NB4 (cell line): ENCODE measurements at regions not wholly inside any gene's neighbourhood (a gene's known extent, or its start where the extent isn't known, plus 50 kb on each side); places are given as distances from the start of the nearest gene placed in this dataset.
"Not testable (repeated sequence)": the region's sequence is repeated elsewhere in the genome, so short reads cannot be mapped to it uniquely, and the experiment has no call there.

Source experiments
- DNase-seq: peaks from one replicate; pipeline ENCODE4 v3.0.0; 2010; ENCODE audit warnings: low read depth
- H3K4me3 ChIP-seq: one replicate; pipeline ENCODE4 v1.5.1; 2011; ENCODE audit warnings: mild to moderate bottlenecking, low read depth, low read length, moderate library complexity
- CTCF ChIP-seq: IDR thresholded peaks from one replicate; pipeline ENCODE4 v1.5.1; 2012; ENCODE audit warnings: low read depth, low read length
- MAX ChIP-seq: IDR thresholded peaks from 2 replicates; pipeline ENCODE4 v1.6.1; 2011; ENCODE audit warnings: low read depth, low read length
- MYC ChIP-seq: IDR thresholded peaks from 2 replicates; pipeline ENCODE4 v1.6.1; 2011; ENCODE audit warnings: low read depth, low read length
- POLR2A ChIP-seq: IDR thresholded peaks from 2 replicates; pipeline ENCODE4 v1.6.1; 2011; ENCODE audit warnings: mild to moderate bottlenecking; ENCODE audit not compliant: insufficient read length; ENCODE audit errors: extremely low read depth

GRCh38 chr4:100014616-100015015 lies 64.5 kb upstream of the H2AZ1 start:
- DNase-seq, result no peak
- H3K4me3 ChIP-seq, result no peak overlapping the region
- TF ChIP-seq MYC, result no peak
- TF ChIP-seq CTCF, result no peak
- TF ChIP-seq MAX, result no peak

GRCh38 chr4:100009490-100009889 lies 59.4 kb upstream of the H2AZ1 start:
- no peak for DNase-seq
- H3K4me3 ChIP-seq, result no peak overlapping the region
- TF ChIP-seq MAX (no peak), MYC (no peak), CTCF (no peak), POLR2A (no peak)

- H3K4me3 ChIP-seq, result no peak overlapping the region
- TF ChIP-seq POLR2A (no peak), MYC (no peak), CTCF (no peak), MAX (no peak)
- no peak for DNase-seq
Measured at GRCh38 chr4:100008048-100008447, 58.0 kb upstream of the H2AZ1 start.

GRCh38 chr4:100006161-100006560 lies 56.1 kb upstream of the H2AZ1 start:
- H3K4me3 ChIP-seq, DNase-seq: not testable (repeated sequence)
